ENCODE measurements at regions not wholly inside any gene's neighbourhood (a gene's known extent, or its start where the extent isn't known, plus 50 kb on each side); places are given as distances from the start of the nearest gene placed in this dataset.

- TF ChIP-seq CTCF (IDR thresholded peaks at IDR 0.05) (no peak), POLR2AphosphoS5 (IDR thresholded peaks at IDR 0.05) (no peak), POLR2A (IDR thresholded peaks at IDR 0.05) (no peak)
Observed at GRCh38 chr14:104301731-104302460, 163.5 kb downstream of the KIF26A start.

Measured in breast epithelium (tissue), 3 donors.